ENCODE measurements at regions not wholly inside any gene's neighbourhood (a gene's known extent, or its start where the extent isn't known, plus 50 kb on each side); places are given as distances from the start of the nearest gene placed in this dataset.

DNA sequence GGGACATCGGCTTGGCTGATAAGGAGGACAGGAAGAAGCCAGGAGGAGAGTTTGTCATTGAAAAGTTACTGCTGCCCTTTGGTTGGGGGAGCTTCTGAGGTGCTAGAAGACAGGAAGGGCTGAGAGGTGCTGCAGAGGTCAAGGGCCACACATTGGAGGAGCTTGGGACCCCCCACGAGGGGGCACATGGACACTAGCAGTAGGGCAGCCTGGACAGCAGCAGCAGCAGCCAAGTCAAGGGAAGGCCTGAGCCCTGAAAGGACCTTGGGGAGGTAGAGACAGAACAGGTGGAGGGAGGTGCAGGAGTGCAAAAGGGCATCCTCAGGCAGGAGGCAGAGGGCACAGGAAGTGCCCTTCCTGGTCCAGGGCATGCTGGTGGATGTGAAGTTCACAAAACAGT lies 439.7 kb upstream of the IGFBP3 start:
- in situ Hi-C loops (cut with HindIII; ENCODE audit: low sequenced_read_pairs) = loop anchor here (25.0 kb wide), 2 partner anchors 449 to 726 kb away; partner anchors contain the start of gene IGFBP3

DNA sequence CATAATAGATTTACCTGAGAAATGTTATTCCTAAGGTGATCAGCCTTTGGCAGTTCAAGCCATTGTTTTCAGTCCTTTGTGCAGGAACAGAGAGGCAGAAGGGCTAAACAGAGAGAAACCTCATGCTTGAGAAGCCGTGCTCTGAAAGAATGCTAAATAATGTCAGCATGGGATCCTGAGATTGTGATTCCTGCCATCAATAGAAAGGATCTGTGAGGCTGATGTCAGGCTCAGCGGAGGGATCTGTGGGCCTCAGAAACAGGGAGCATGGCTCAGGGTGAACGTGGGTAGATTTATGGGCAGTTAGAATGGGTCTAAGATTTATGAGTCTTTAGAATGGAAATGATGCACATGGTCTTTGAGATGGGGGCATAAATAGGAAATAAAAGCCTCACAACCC lies 439.2 kb upstream of the IGFBP3 start:
- in situ Hi-C loops (cut with HindIII; ENCODE audit: low sequenced_read_pairs) = loop anchor here (25.0 kb wide), 2 partner anchors 448 to 727 kb away; partner anchors contain the start of gene IGFBP3

DNA sequence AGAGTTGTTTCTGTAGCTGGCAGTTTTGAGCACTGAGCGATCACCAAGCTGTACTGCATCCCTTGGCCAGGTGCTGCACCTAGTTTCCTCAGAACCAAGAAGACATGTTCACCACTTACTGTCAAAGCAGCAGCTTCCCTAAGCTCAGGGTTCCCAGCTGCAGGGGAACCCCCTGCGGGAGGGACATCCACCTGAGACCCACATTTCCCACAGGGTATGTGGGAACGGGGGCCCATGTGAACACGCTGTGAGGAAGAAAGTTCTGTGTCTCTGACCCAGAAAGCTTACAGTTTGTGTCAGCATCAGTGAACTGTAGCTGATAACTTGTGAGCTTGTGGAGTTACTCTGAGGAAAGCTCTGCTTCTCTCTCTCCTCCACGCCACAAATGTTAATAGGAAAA lies 436.8 kb upstream of the IGFBP3 start:
- in situ Hi-C loops (cut with HindIII; ENCODE audit: low sequenced_read_pairs) = loop anchor here (25.0 kb wide), 2 partner anchors 446 to 729 kb away; partner anchors contain the start of gene IGFBP3

DNA sequence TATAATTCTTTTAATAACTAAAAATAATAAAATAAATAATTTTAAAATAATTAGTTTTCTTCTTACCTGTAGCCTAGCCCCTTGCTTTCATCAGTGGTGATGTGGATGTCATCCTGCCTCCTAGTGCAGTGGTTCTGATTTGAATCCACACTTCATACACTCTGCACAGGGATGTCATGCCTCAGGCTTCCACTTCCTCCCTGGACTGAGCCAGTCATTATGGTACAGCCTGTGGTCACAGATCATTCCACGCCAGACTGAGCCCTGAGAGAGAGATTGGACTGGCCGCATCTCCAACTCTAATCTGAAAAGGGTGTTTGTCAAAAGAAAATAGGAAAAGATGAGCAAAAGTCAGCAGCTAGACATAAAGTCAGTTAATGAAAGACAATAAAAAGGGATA lies 436.2 kb upstream of the IGFBP3 start:
- in situ Hi-C loops (cut with HindIII; ENCODE audit: low sequenced_read_pairs) = loop anchor here (25.0 kb wide), 2 partner anchors 445 to 730 kb away; partner anchors contain the start of gene IGFBP3

DNA sequence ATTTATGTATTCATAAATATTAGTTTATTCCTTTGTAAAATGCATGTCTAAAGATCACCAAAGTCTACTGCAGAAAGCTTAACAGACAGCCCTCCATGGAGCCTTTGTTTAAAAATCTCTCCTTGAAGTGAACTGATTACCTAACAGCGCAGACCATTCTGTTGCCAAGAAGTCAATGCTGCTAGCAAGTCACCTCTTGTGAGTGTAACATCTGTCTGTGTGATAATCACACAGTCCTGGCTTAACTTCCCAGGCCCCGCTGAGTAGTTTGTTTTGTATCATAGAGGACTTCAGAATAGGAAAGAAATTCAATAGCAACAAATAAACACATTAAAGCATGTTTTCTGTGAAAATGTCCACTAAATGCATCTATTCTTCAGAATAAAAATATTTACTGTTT lies 435.3 kb upstream of the IGFBP3 start:
- in situ Hi-C loops (cut with HindIII; ENCODE audit: low sequenced_read_pairs) = loop anchor here (25.0 kb wide), 2 partner anchors 444 to 731 kb away; partner anchors contain the start of gene IGFBP3

DNA sequence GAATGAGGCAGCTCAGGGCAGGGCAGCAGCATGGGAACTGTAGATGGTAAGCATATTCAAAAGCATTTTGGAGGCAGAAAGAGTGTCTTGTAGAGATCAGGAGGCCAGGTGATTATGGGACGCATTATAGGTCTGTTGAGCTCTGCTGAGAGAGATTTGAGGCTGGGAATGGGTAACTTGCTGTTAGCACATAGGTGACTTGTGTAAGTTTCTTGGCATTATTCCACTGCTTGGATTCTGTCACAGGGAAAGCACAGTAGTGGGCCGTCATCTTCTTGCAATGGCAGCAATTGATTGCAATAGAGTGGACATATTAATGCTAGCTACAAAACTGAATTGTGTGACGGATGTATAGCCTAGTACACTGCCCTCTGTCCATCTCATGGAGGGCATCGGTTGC lies 434.3 kb upstream of the IGFBP3 start:
- in situ Hi-C loops (cut with HindIII; ENCODE audit: low sequenced_read_pairs) = loop anchor here (25.0 kb wide), 2 partner anchors 443 to 732 kb away; partner anchors contain the start of gene IGFBP3

DNA sequence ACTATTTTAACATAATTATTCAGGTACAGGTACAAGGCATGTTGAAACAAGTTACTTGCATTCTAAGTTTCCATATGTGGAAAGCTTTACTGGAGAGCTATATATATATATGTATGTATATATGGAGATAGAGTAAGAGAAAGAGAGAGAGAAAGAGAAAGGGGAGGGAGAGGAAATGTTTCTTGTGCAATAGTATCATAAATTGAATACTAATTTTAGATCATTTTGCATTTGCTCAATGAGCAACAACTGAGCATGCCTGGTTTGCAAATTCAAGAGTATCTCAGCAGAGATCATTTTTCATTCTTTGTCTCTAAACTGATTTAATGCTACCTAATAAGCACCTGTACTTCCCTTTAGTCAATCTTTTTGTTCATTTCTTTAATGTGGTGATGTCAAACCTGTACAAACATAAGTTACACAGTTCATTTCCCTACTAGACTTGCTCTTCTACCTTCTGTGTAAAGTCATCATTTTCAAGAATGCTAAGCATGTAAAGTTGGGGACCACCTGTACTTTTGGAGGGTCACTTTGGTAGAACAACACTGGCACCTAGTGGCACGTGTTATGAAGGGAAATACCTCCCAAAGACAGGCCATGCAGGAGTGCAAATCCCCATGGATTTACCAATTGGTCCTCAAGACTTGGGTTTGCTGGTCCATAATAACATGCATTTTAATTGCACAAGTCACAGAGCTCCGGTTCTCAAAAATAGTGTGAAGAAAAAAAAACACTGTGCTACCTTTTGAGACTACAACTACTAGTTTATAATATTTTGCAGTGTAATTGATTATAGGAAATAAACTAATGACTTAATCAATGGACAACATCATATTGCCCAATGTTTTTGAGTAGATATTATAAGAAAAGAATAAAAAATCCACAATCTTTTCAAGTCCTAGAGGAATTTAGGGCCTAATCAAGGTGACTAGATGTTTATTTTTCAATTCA lies 431.2 kb upstream of the IGFBP3 start:
- in situ Hi-C loops (cut with HindIII; ENCODE audit: low sequenced_read_pairs) = loop anchor here (25.0 kb wide), 2 partner anchors 440 to 735 kb away; partner anchors contain the start of gene IGFBP3

DNA sequence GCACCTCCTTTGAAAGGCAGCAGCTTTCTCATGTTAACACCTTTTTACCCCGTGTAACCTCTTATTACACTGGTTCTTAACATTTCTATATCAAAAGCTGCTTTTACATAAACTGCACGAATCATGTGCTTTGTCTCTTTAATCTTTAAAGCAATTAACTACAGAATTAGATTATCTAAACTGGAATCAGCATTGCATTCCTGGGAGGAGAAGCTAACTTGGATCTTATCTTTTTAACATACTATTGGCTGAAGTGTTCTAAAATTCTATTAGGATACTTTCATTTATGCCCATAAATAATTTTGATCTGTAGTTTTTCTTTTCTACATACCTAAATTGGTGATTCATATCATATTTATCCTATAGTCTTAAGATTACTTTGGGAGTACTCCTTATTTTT lies 428.4 kb upstream of the IGFBP3 start:
- in situ Hi-C loops (cut with HindIII; ENCODE audit: low sequenced_read_pairs) = no loop called here

DNA sequence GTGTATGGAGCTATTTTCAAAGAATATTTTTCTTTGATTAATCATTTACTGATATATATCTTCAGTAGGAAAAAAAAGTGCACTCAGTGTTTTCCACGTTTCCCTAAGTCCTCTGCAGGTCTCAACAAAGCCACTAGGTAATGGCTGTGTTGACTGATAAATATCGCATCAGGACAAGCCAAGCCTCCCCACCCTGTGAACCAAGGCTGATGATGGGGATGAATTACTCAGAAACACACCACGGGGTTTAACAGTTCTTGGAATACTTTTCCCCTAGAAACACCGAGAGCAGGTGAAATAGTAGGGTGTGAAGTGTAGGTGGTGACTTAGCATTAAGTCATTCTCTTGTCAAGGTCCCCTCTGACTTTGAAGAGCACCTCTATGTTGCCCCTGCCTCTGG lies 423.5 kb upstream of the IGFBP3 start:
- in situ Hi-C loops (cut with HindIII; ENCODE audit: low sequenced_read_pairs) = no loop called here

DNA sequence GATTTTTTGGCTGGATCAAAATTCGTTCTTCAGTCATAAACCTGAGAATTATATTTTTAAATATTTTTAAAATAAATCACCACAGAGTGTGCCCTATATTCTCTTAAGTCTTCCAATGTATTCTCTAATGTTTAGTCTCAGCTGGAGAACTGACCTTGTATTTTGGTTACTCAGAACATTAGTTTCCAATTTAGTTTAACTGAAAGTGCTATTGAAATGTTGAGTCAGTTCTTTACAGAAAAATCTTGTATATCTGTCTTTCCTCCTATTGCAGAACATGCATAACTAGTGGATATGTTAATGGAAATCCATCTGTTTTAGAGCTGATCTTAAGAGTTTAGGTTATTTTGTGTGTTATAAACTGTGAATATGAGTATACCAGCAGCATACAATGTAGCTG lies 422.7 kb upstream of the IGFBP3 start:
- in situ Hi-C loops (cut with HindIII; ENCODE audit: low sequenced_read_pairs) = no loop called here

DNA sequence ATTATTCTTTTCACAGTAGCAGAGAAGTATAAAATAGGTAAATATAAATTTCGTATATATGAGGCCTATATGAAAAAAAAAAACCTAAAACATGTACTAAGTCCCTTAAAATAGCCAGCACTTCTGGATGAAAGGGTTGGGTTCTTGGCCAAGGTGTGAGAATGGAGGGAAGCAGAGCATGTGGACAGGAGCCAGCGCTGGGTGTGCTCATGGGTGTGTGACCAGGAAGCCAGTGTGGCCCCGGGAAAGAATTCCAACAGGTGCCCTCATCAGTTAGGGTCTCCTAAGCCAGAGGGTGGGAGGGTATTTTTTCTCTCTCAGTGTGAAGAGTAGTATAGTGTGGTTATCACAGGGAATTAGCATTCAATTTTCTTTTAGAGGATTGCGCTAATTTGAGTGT lies 401.9 kb upstream of the IGFBP3 start:
- in situ Hi-C loops (cut with HindIII; ENCODE audit: low sequenced_read_pairs) = no loop called here

DNA sequence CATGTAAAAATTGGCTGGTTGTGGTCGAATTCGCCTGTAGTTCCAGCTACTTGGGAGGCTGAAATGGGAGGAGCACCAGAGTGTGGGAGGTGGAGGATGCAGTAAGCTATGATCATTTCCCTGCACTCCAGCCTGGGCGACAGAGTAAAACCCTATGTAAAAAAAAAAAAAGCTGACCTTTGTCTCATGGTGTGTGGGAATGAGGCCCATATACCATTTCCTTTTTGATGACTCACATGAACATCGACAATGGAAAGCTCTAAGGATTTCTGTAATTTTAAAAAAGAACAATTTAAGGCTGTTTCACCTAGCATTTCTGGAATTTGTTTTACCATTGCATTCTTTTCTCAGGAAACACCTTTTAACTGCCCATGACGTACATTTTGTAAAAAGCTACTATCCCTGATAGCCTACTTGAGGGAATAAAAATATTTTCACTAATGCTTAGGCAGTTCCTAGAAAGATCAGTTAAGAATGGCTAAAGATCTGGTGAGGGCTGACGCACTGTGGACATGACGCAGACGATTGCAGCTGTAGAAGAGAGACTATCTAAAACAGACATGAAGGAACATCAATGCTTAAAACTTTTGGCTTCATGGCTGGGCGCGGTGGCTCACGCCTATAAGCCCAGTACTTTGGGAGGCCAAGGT lies 400.6 kb upstream of the IGFBP3 start:
- in situ Hi-C loops (cut with HindIII; ENCODE audit: low sequenced_read_pairs) = no loop called here

DNA sequence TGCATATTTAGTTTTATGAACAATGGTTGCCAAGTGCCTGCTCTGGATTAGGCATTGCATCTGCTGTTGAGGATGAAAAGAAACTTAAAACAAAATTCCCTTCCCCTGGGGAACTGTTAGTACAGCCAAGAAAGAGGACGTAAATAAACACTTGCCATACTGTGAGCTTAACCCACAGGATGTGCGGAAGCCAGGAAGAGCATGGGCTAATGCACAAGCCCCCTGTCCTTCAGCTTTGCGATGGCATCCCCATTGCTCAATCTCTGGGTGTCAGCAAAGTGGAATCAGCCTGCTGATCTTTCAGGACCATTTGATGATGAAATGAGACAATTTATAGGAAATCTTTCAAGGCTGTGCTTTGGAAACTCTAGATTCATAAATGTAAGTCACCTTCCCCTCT lies 399.9 kb upstream of the IGFBP3 start:
- in situ Hi-C loops (cut with HindIII; ENCODE audit: low sequenced_read_pairs) = no loop called here

DNA sequence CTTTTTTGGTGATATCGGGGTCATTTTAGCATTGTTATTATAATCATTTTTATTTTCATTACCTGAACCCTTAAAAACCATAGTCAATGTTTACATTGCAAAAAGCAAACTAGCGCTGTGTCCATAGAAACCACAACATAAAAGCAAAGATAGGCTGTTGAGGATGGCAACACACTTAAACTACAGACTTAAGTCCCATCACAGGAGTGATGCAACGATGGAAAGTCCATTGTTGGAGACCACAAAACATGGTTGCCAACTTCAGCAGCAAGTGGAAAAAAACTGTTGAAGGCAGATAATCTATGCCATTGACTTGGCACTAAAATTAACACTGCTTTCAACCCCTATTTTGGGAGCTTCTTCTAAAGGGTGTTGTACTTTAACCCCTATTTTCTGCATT lies 398.8 kb upstream of the IGFBP3 start:
- in situ Hi-C loops (cut with HindIII; ENCODE audit: low sequenced_read_pairs) = no loop called here

DNA sequence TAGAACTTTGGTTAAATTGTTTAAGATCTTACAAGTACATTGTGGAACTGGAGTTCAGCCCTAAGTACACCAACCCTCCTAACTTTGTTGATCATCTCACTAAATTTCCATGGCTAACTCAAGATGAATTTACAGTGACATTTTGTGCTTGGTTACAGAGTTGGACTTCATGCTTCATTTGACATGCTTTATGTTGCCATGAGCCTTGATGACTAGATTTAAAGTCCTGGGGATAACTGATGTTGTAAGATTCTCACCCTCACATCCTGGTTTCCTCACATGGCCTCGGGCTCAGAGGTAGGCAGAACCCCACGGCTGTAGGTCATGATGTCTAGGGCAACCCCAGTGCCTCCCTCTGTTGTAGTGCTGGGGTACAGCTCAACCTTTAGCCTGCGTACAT lies 397.2 kb upstream of the IGFBP3 start:
- in situ Hi-C loops (cut with HindIII; ENCODE audit: low sequenced_read_pairs) = no loop called here

DNA sequence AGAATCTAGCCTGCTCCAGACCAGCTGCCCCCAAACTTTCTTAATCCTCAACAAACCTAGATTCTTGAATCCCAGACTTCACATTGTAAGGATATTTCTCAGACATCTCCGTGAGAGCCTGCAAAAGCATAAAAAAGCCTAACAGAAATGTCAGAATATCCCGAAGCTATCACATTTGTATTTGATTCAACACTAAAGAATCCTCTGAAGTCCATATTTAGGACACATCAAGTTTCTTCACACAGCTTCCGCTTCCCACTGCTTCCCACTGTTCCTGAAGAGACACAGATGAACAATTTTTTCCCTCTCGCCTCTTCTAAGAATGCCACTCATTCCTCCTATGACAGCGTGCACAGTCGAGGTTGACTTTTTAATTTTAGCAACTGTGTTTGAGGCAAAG lies 396.2 kb upstream of the IGFBP3 start:
- in situ Hi-C loops (cut with HindIII; ENCODE audit: low sequenced_read_pairs) = no loop called here

DNA sequence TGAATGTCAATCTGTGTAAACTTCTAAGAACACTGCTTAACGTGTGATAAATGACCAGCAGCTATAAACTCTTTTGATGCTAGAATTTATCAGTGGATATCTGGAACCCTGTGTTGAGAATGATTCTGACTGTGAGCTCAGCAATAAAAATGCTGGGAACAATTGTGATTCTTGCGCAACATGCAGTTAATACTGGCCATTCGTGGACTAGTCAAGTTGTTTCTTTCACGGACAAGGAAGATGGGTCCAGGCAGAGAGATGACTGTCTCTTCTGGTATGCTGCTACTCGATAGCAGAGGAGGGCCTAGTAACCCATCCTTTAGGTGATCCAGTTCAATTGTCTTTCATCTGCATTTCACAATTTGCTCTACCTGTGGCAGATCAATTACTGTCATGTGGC lies 394.8 kb upstream of the IGFBP3 start:
- in situ Hi-C loops (cut with HindIII; ENCODE audit: low sequenced_read_pairs) = no loop called here

DNA sequence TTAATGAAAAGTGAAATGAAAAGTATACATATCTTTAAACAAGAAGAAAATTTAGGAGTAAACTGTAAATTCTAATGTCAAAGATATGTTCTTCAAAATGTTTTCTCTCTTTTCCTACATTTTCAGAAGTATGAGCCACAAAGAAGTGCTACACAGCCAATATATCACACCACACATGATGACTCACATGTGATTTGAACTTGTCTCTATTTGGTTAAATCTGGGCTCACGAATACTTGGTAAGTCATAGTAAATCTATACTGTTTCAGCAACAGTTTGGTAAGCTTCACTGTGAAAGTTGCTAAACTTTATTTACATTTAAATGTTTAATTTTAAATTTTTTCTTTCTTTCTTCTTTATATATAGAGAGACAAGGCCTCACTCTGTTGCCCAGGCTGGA lies 380.6 kb upstream of the IGFBP3 start:
- in situ Hi-C loops (cut with HindIII; ENCODE audit: low sequenced_read_pairs) = no loop called here

DNA sequence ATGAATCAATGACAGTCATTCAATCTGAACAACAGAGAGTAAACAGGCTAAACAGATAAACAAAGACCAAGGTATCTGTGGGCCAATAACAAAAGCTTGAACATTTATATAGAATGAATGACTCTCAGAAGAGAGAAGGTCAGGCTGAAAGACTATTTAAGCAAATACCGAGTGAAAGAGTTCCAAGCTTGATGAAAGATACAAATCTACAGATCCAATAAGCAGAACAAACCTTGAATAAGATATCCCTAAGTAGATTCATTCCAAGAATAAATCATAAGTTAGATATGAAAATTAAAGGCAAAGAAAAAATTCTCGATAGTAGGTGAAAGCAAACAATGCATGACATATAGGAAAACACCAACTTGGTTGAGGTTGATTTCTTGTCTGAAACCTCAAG lies 376.4 kb upstream of the IGFBP3 start:
- in situ Hi-C loops (cut with HindIII; ENCODE audit: low sequenced_read_pairs) = no loop called here

DNA sequence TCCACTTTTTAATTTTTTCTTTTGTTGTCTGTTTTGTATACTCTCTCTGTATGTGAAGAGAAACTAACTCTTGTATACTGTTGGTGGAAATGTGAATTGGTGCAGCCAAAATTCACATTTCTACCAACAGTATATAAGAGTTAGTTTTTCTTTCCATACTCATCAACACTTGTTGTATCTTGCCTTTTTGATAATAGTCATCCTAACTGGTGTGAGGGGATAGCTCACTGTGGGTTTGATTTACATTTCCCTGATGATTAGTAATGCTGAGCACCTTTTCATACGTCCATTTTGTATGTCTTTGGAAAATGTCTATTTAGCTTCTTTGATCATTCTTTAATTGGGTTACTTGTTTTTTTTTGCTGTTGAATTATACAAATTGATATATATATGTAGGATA lies 375.5 kb upstream of the IGFBP3 start:
- in situ Hi-C loops (cut with HindIII; ENCODE audit: low sequenced_read_pairs) = no loop called here

DNA sequence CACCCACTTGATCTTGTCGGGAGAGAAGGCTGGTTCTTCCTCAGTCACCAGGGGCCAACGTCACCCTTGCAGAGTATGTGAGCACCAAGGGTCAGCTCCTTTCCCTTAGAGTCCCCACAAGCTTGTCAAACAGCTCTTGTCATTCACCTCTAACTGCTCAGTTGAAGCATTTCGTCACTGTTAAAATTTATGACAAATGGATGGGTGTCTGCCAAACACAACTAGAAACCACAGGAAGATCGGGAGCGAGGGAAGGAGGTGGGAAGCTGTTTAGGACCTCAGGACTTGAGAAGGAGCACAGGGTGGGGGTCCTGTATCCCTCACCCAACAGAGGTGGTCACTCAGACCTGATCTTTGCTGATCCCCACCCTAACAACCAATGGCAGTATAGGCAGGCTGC lies 373.3 kb upstream of the IGFBP3 start:
- in situ Hi-C loops (cut with HindIII; ENCODE audit: low sequenced_read_pairs) = no loop called here

DNA sequence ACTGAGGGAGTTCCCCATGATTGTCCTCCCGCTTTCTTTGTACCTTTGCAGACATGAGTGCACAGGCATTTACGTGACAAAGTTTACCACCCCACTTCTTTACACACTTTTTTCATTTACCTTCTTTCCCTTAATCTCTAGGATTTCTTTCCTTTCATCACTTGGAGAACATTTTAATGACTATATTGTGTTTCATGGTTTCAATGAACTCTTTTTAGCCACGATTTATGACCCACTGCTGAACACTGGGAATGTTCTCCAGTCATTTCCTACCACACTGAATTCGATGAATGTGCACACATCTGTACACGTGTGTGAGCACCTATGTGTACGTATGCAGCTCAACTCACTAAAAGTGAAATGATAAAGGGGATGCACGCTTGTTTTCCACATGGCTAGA lies 371.7 kb upstream of the IGFBP3 start:
- in situ Hi-C loops (cut with HindIII; ENCODE audit: low sequenced_read_pairs) = no loop called here
